ENCODE measurements at regions not wholly inside any gene's neighbourhood (a gene's known extent, or its start where the extent isn't known, plus 50 kb on each side); places are given as distances from the start of the nearest gene placed in this dataset.

- CTCF ChIA-PET = no interaction called here
- H3K4me3 ChIP-seq (ENCODE audit: low read depth, low read length, poor library complexity, severe bottlenecking) = no peak overlapping the region
- peak; percentile 7 for DNase-seq (ENCODE audit: low spot score)
Measured at GRCh38 chr3:137217733-137218132, 259.9 kb downstream of the IL20RB start.

GRCh38 chr3:137219801-137220445 lies 262.1 kb downstream of the IL20RB start:
- no peak overlapping the region for H3K27ac ChIP-seq (ENCODE audit: low read depth, low read length, poor library complexity, severe bottlenecking)
- TF ChIP-seq CTCF (conservative IDR thresholded peaks at IDR 0.05; ENCODE audit: low read depth, low read length) = no peak
- TF ChIP-seq EZH2 (IDR thresholded peaks at IDR 0.05; ENCODE audit: borderline replicate concordance, low read depth, low read length, poor library complexity, severe bottlenecking) = no peak
- no peaks in the 10 kb centered on the region for H3K9me3 ChIP-seq (ENCODE audit: low read depth, low read length, poor library complexity, severe bottlenecking)
- no peaks in the 10 kb centered on the region for H3K4me1 ChIP-seq (ENCODE audit: insufficient read depth, low read length, poor library complexity, severe bottlenecking)
- H3K36me3 ChIP-seq (ENCODE audit: insufficient read depth, low read length, poor library complexity, severe bottlenecking) = no peaks in the 10 kb centered on the region
- intact Hi-C loops (cut with micrococcal nuclease; ENCODE audit: unreplicated experiment) = no loop called here
- ChIA-PET CTCF (interaction anchor here (0.7 kb wide), 1 partner anchor 37 kb away, joined by 3 read pairs; no protein-coding TSS in a partner anchor), POLR2A (ENCODE audit: low non-redundant PET) (interaction anchor here (0.6 kb wide), 1 partner anchor 90 kb away, joined by 3 read pairs; no protein-coding TSS in a partner anchor)
- no peak for DNase-seq (ENCODE audit: low spot score)
- BruUV-seq (replicated peaks) = no TSS peak
- no peak overlapping the region for H3K4me3 ChIP-seq (ENCODE audit: low read depth, low read length, poor library complexity, severe bottlenecking)
- H3K27me3 ChIP-seq (replicated peaks; ENCODE audit: insufficient read depth, low read depth, low read length, poor library complexity) = no peaks in the 10 kb centered on the region

More at GRCh38 chr3:137217733-137218132, 259.9 kb downstream of the IL20RB start:
- no TSS peak for BruUV-seq (replicated peaks)
- Histone ChIP-seq H3K27me3 (replicated peaks; ENCODE audit: insufficient read depth, low read depth, low read length, poor library complexity) (no peaks in the 10 kb centered on the region), H3K27ac (ENCODE audit: low read depth, low read length, poor library complexity, severe bottlenecking) (no peak overlapping the region), H3K36me3 (ENCODE audit: insufficient read depth, low read length, poor library complexity, severe bottlenecking) (no peaks in the 10 kb centered on the region), H3K4me1 (ENCODE audit: insufficient read depth, low read length, poor library complexity, severe bottlenecking) (no peaks in the 10 kb centered on the region), H3K9me3 (ENCODE audit: low read depth, low read length, poor library complexity, severe bottlenecking) (no peaks in the 10 kb centered on the region)
- POLR2A ChIA-PET (ENCODE audit: low non-redundant PET) = no interaction called here
- TF ChIP-seq CTCF (conservative IDR thresholded peaks at IDR 0.05; ENCODE audit: low read depth, low read length) (peak; percentile 70), EZH2 (IDR thresholded peaks at IDR 0.05; ENCODE audit: borderline replicate concordance, low read depth, low read length, poor library complexity, severe bottlenecking) (no peak)
- intact Hi-C loops (cut with micrococcal nuclease; ENCODE audit: unreplicated experiment) = no loop called here

- Histone ChIP-seq H3K36me3 (ENCODE audit: insufficient read depth, low read length, poor library complexity, severe bottlenecking) (no peaks in the 10 kb centered on the region), H3K9me3 (ENCODE audit: low read depth, low read length, poor library complexity, severe bottlenecking) (no peaks in the 10 kb centered on the region), H3K27me3 (replicated peaks; ENCODE audit: insufficient read depth, low read depth, low read length, poor library complexity) (peaks cover 5% of the 10 kb centered on the region), H3K4me1 (ENCODE audit: insufficient read depth, low read length, poor library complexity, severe bottlenecking) (no peaks in the 10 kb centered on the region), H3K4me3 (ENCODE audit: low read depth, low read length, poor library complexity, severe bottlenecking) (no peak overlapping the region), H3K27ac (ENCODE audit: low read depth, low read length, poor library complexity, severe bottlenecking) (no peak overlapping the region)
- DNase-seq (ENCODE audit: low spot score) = no peak
- BruUV-seq (replicated peaks) = no TSS peak
- POLR2A ChIA-PET (ENCODE audit: low non-redundant PET) = no interaction called here
- CTCF ChIA-PET = no interaction called here
- intact Hi-C loops (cut with micrococcal nuclease; ENCODE audit: unreplicated experiment) = no loop called here
- TF ChIP-seq EZH2 (IDR thresholded peaks at IDR 0.05; ENCODE audit: borderline replicate concordance, low read depth, low read length, poor library complexity, severe bottlenecking) (no peak), CTCF (conservative IDR thresholded peaks at IDR 0.05; ENCODE audit: low read depth, low read length) (no peak)
Measured at GRCh38 chr3:137222736-137223225, 265.0 kb downstream of the IL20RB start.

Data from A673 (cell line).